Natural killer cell (primary cell): ENCODE measurements at regions not wholly inside any gene's neighbourhood (a gene's known extent, or its start where the extent isn't known, plus 50 kb on each side); places are given as distances from the start of the nearest gene placed in this dataset.

Source experiments
- ATAC-seq, 3 donors: fragments of 150-1000 bp in 2 of 3; fragments of 200-7000 bp in 1 of 3; cut with Tn5 transposase; 1 replicate in 1 of 3; 2 replicates in 2 of 3; pipeline ENCODE4 v1.10.0; 2021; ENCODE audit warnings: mild to moderate bottlenecking in 2 of 3, moderate library complexity in 2 of 3
- DNase-seq, 2 donors: peaks; one replicate each; pipeline versions ENCODE4 v3.0.0 to v3.0.0-alpha.2; 2013 to 2021; ENCODE audit warnings: mixed read lengths in 1 of 2
- H3K27ac ChIP-seq: one replicate; pipeline ENCODE4 v1.5.1; 2013; ENCODE audit warnings: mild to moderate bottlenecking, low read length
- H3K27me3 ChIP-seq: one replicate; pipeline ENCODE4 v1.6.1; 2013; ENCODE audit warnings: low read length; ENCODE audit not compliant: control insufficient read depth, insufficient read depth
- H3K36me3 ChIP-seq: one replicate; pipeline ENCODE4 v1.6.1; 2013; ENCODE audit warnings: low read length; ENCODE audit not compliant: control insufficient read depth, insufficient read depth
- H3K4me1 ChIP-seq: one replicate; pipeline ENCODE4 v1.6.1; 2013; ENCODE audit warnings: low read length; ENCODE audit not compliant: control insufficient read depth, insufficient read depth
- H3K4me3 ChIP-seq: one replicate; pipeline ENCODE4 v1.5.1; 2013; ENCODE audit warnings: low read length
- H3K9me3 ChIP-seq: one replicate; pipeline ENCODE4 v1.6.1; 2013; ENCODE audit warnings: low read length; ENCODE audit not compliant: control insufficient read depth, insufficient read depth
- H3K27ac Mint-ChIP-seq, 2 donors: one replicate each; pipeline ENCODE4 v1.8.0; 2022; ENCODE audit warnings: mild to moderate bottlenecking in 2 of 2, mixed read lengths in 2 of 2, moderate library complexity in 1 of 2
- H3K27me3 Mint-ChIP-seq, 2 donors: one replicate each; pipeline ENCODE4 v1.8.0; 2022; ENCODE audit warnings: low read depth in 2 of 2, mixed read lengths in 2 of 2
- H3K36me3 Mint-ChIP-seq: one replicate; pipeline ENCODE4 v1.8.0; 2022; ENCODE audit warnings: mixed read lengths
- H3K4me1 Mint-ChIP-seq, 2 donors: one replicate each; pipeline ENCODE4 v1.8.0; 2022; ENCODE audit warnings: mixed read lengths in 2 of 2
- H3K4me3 Mint-ChIP-seq: one replicate; pipeline ENCODE4 v1.8.0; 2022; ENCODE audit warnings: mild to moderate bottlenecking, moderate library complexity, mixed read lengths
- H3K9me3 Mint-ChIP-seq, 2 donors: one replicate each; pipeline ENCODE4 v1.8.0; 2022; ENCODE audit warnings: mixed read lengths in 2 of 2
- WGBS: methylation state at CpG from one replicate; pipeline ENCODE4 v1.1.7; 2013; ENCODE audit warnings: missing lambda C conversion rate; ENCODE audit not compliant: insufficient coverage; 5-methylcytosine and 5-hydroxymethylcytosine counted together
- intact Hi-C: fragments of 100-400 bp; cut with micrococcal nuclease; formaldehyde crosslinking; loops from one replicate; pipeline ENCODE4 v1.14.2; 2022
- TF ChIP-seq, protein P1 (sequence below): fragments of 200-600 bp; IDR thresholded peaks from one replicate; pipeline ENCODE4 v1.8.0; 2022; ENCODE audit warnings: antibody characterized with exemption

DNA sequence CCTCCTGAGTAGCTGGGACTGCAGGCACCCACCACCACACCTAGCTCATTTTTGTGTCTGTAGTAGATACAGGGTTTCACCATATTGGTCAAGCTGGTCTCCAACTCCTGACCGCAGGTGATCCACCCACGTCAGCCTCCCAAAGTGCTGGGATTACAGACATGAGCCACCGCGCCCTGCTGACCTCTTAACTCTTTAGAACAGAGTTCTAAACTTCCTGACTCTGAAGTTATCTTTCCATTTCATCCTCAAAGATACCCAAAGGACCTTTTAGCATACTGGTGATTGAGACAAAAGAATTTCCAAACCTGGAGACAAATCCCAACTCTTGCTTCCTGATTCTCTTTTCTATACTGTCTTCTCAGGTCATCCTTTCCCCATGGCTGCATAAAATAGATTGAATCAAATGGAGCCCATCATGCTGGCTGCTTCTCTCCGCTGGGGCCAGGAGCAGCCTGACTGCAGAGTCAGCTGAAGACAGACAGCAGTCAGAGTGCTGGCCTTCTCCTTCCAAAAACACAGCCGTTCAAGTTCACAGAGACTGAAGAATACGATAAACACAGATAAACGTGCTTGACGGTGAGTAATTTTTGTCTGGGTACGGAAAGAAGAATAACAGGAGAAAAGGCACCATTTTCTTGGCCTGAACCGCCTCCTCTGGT, 76.5 kb upstream of the ATF7IP2 start:
- Mint-ChIP-seq H3K4me1 (no peaks in the 10 kb centered on the region), H3K27ac (no peak overlapping the region), H3K36me3 (no peaks in the 10 kb centered on the region), H3K4me3 (no peak overlapping the region), H3K9me3 (no peaks in the 10 kb centered on the region), H3K27me3 (no peaks in the 10 kb centered on the region)
- Histone ChIP-seq H3K4me1 (no peaks in the 10 kb centered on the region), H3K36me3 (no peaks in the 10 kb centered on the region), H3K27ac (no peak overlapping the region), H3K27me3 (no peaks in the 10 kb centered on the region), H3K9me3 (no peaks in the 10 kb centered on the region), H3K4me3 (no peak overlapping the region)
- ATAC-seq (no peak), DNase-seq (no peak)
- TF ChIP-seq, protein P1, sequence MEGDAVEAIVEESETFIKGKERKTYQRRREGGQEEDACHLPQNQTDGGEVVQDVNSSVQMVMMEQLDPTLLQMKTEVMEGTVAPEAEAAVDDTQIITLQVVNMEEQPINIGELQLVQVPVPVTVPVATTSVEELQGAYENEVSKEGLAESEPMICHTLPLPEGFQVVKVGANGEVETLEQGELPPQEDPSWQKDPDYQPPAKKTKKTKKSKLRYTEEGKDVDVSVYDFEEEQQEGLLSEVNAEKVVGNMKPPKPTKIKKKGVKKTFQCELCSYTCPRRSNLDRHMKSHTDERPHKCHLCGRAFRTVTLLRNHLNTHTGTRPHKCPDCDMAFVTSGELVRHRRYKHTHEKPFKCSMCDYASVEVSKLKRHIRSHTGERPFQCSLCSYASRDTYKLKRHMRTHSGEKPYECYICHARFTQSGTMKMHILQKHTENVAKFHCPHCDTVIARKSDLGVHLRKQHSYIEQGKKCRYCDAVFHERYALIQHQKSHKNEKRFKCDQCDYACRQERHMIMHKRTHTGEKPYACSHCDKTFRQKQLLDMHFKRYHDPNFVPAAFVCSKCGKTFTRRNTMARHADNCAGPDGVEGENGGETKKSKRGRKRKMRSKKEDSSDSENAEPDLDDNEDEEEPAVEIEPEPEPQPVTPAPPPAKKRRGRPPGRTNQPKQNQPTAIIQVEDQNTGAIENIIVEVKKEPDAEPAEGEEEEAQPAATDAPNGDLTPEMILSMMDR, result no peak
- intact Hi-C loops, result no loop called here
- 96% methylated on average over 11 of the region's 11 CpGs for WGBS

DNA sequence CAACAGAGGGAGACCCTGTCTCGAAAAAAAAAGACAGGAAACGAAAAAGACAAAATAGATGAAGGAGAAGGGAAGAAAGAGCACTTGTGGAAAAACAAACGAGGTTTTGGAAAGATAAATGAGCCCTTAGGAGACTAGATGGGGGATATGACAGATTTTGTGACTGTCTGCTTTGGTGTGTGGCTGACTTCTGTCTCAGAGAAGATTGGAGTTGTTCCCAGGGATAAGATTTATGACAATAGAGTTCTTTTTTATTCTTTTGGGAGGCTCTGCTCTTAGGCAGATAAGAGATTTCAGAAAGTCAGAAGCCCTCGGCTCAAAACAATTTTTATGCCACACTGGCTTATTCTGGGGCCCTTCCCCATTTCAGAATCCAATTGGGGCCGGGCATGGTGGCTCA, 73.9 kb upstream of the ATF7IP2 start:
- no peaks in the 10 kb centered on the region for H3K27me3 Mint-ChIP-seq
- Histone ChIP-seq H3K36me3 (no peaks in the 10 kb centered on the region), H3K27me3 (no peaks in the 10 kb centered on the region), H3K27ac (no peak overlapping the region), H3K4me1 (no peaks in the 10 kb centered on the region), H3K9me3 (no peaks in the 10 kb centered on the region), H3K4me3 (no peak overlapping the region)
- TF ChIP-seq, protein P1, result no peak
- ATAC-seq (no peak), DNase-seq (no peak)
- no peak overlapping the region for H3K27ac Mint-ChIP-seq
- H3K36me3 Mint-ChIP-seq, result no peaks in the 10 kb centered on the region
- no peak overlapping the region for H3K4me3 Mint-ChIP-seq
- H3K9me3 Mint-ChIP-seq, result no peaks in the 10 kb centered on the region
- intact Hi-C loops, result no loop called here
- peaks cover 0 to 4% of the 10 kb centered on the region in 2 donors for H3K4me1 Mint-ChIP-seq
- 72% methylated on average over 5 of the region's 5 CpGs for WGBS

DNA sequence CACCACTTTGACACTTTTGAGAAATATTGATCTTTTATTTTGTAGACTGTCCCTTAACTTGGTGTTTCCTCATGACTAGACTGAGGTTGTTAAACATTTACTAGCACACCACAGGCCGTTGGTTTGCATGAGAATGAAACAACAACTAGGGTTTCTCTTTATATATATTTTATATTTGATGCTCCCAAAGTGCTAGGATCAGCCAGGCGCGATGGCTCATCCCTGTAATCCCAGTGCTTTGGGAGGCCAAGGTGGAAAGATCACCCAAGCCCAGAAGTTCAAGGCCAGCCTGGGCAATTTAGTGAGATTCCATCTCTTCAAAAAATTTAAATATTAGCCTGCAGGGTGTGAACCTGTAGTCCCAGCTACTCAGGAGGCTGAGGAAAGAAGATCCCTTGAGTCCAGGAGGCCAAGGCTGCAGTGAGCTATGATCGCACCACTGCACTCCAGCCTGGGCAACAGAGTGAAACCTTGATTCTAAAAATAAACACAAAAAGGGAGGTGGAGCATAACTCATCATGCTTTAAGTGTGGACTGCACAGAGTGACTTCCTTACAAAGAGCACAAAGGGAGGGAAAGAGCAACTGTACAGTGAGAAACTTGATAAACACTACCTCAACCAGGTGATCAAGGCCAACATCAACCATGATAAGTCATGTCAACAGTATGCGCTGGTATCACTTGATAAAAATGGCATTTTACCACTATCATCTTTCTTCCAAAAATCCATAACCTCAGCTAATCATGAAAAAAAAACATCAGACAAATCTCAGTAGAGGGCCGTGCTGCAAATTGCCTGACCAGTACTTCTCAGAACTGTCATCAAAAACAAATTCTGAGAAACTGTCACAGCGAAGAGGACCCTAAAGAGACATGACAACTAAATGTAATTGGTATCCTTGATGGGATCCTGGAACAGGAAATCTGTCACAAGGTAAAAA, 72.8 kb upstream of the ATF7IP2 start:
- DNase-seq (no peak), ATAC-seq (no peak)
- peaks cover 0 to 4% of the 10 kb centered on the region in 2 donors for H3K4me1 Mint-ChIP-seq
- no peak overlapping the region for H3K4me3 Mint-ChIP-seq
- H3K36me3 Mint-ChIP-seq, result no peaks in the 10 kb centered on the region
- no peak overlapping the region for H3K4me3 ChIP-seq
- H3K27me3 ChIP-seq, result no peaks in the 10 kb centered on the region
- intact Hi-C loops, result no loop called here
- no peaks in the 10 kb centered on the region for H3K27me3 Mint-ChIP-seq
- H3K4me1 ChIP-seq, result no peaks in the 10 kb centered on the region
- TF ChIP-seq, protein P1, result no peak
- no peak overlapping the region for H3K27ac ChIP-seq
- no peaks in the 10 kb centered on the region for H3K36me3 ChIP-seq
- no peaks in the 10 kb centered on the region for H3K9me3 ChIP-seq
- WGBS, result 81% methylated on average over 7 of the region's 7 CpGs
- no peaks in the 10 kb centered on the region for H3K9me3 Mint-ChIP-seq
- no peak overlapping the region for H3K27ac Mint-ChIP-seq
